H9 (cell line): ENCODE measurements at regions not wholly inside any gene's neighbourhood (a gene's known extent, or its start where the extent isn't known, plus 50 kb on each side); places are given as distances from the start of the nearest gene placed in this dataset.

Experiments used
- DNase-seq: peaks from one replicate; pipeline ENCODE4 v3.0.0-alpha.2; 2017
- H2AFZ ChIP-seq: one replicate; pipeline ENCODE4 v1.6.1; 2013; ENCODE audit warnings: mild to moderate bottlenecking, low read length, control low read depth, moderate library complexity
- H2AK5ac ChIP-seq: 2 replicates; pipeline ENCODE4 v1.6.1; 2013; ENCODE audit warnings: low read length, control low read depth, mixed read lengths; ENCODE audit not compliant: insufficient read length
- H2BK120ac ChIP-seq: one replicate; pipeline ENCODE4 v1.6.1; 2013; ENCODE audit warnings: low read depth, mild to moderate bottlenecking, low read length, control low read depth, inconsistent platforms; ENCODE audit not compliant: poor library complexity, severe bottlenecking
- H2BK12ac ChIP-seq: 2 replicates; pipeline ENCODE4 v1.6.1; 2013; ENCODE audit warnings: low read length, control low read depth, mixed read lengths, low read depth; ENCODE audit not compliant: insufficient read length
- H2BK15ac ChIP-seq: 2 replicates; pipeline ENCODE4 v1.6.1; 2013; ENCODE audit warnings: low read depth, low read length, control low read depth
- H2BK20ac ChIP-seq: one replicate; pipeline ENCODE4 v1.6.1; 2013; ENCODE audit warnings: low read depth, mild to moderate bottlenecking, low read length, control low read depth, inconsistent platforms; ENCODE audit not compliant: poor library complexity, severe bottlenecking
- H2BK5ac ChIP-seq: 2 replicates; pipeline ENCODE4 v1.6.1; 2013; ENCODE audit warnings: low read length, control low read depth, mixed read lengths; ENCODE audit not compliant: insufficient read length
- H3K14ac ChIP-seq: 2 replicates; pipeline ENCODE4 v1.6.1; 2013; ENCODE audit warnings: low read length, control low read depth; ENCODE audit not compliant: insufficient read depth
- H3K18ac ChIP-seq: 2 replicates; pipeline ENCODE4 v1.6.1; 2013; ENCODE audit warnings: low read depth, mild to moderate bottlenecking, mixed read lengths, low read length, control low read depth; ENCODE audit not compliant: insufficient read length
- H3K23ac ChIP-seq: 2 replicates; pipeline ENCODE4 v1.6.1; 2013; ENCODE audit warnings: low read length, control low read depth, mixed read lengths, low read depth; ENCODE audit not compliant: insufficient read length
- H3K23me2 ChIP-seq: 2 replicates; pipeline ENCODE4 v1.6.1; 2013; ENCODE audit warnings: low read depth, mild to moderate bottlenecking, mixed read lengths, low read length, control low read depth; ENCODE audit not compliant: insufficient read length, poor library complexity, severe bottlenecking
- H3K27ac ChIP-seq: 2 replicates; pipeline ENCODE4 v1.5.1; 2013; ENCODE audit warnings: low read length, control low read depth, mixed read lengths, low read depth; ENCODE audit not compliant: insufficient read length
- H3K27me3 ChIP-seq: 2 replicates; pipeline ENCODE4 v1.6.1; 2013; ENCODE audit warnings: low read length, control low read depth, inconsistent platforms; ENCODE audit not compliant: insufficient read depth
- H3K4ac ChIP-seq: 2 replicates; pipeline ENCODE4 v1.6.1; 2013; ENCODE audit warnings: low read depth, mild to moderate bottlenecking, control low read depth, inconsistent platforms, low read length, moderate library complexity
- H3K4me1 ChIP-seq: 2 replicates; pipeline ENCODE4 v1.6.1; 2013; ENCODE audit warnings: low read length, control low read depth, inconsistent platforms; ENCODE audit not compliant: insufficient read depth
- H3K4me2 ChIP-seq: 2 replicates; pipeline ENCODE4 v1.6.1; 2013; ENCODE audit warnings: low read length, control low read depth, mixed read lengths; ENCODE audit not compliant: insufficient read length, insufficient read depth
- H3K56ac ChIP-seq: 2 replicates; pipeline ENCODE4 v1.6.1; 2013; ENCODE audit warnings: low read depth, mild to moderate bottlenecking, mixed read lengths, low read length, control low read depth; ENCODE audit not compliant: insufficient read length
- H3K79me1 ChIP-seq: 2 replicates; pipeline ENCODE4 v1.6.1; 2013; ENCODE audit warnings: low read depth, mild to moderate bottlenecking, moderate library complexity, low read length, control low read depth, inconsistent platforms; ENCODE audit not compliant: insufficient read depth, poor library complexity, severe bottlenecking
- H3K79me2 ChIP-seq: 2 replicates; pipeline ENCODE4 v1.6.1; 2013; ENCODE audit warnings: low read length, control low read depth, inconsistent platforms; ENCODE audit not compliant: insufficient read depth
- H3K9ac ChIP-seq: 2 replicates; pipeline ENCODE4 v1.6.1; 2013; ENCODE audit warnings: low read length, control low read depth, mixed read lengths; ENCODE audit not compliant: insufficient read length; ENCODE audit errors: extremely low read depth
- H3K9me3 ChIP-seq: one replicate; pipeline ENCODE4 v1.6.1; 2013; ENCODE audit warnings: low read depth, low read length, inconsistent platforms; ENCODE audit not compliant: control insufficient read depth
- H3T11ph ChIP-seq: one replicate; pipeline ENCODE4 v1.6.1; 2013; ENCODE audit warnings: mild to moderate bottlenecking, low read length, control low read depth, inconsistent platforms
- H4K20me1 ChIP-seq: one replicate; pipeline ENCODE4 v1.6.1; 2013; ENCODE audit not compliant: control insufficient read depth, insufficient read length, insufficient read depth
- H4K5ac ChIP-seq: 2 replicates; pipeline ENCODE4 v1.6.1; 2013; ENCODE audit warnings: low read depth, mild to moderate bottlenecking, mixed read lengths, low read length, control low read depth; ENCODE audit not compliant: insufficient read length
- H4K8ac ChIP-seq: replicated peaks from 2 replicates; pipeline ENCODE4 v1.6.1; 2013; ENCODE audit warnings: low read length, control low read depth, mixed read lengths, low read depth; ENCODE audit not compliant: insufficient read length
- H4K91ac ChIP-seq: 2 replicates; pipeline ENCODE4 v1.6.1; 2013; ENCODE audit warnings: low read depth, mild to moderate bottlenecking, moderate library complexity, mixed read lengths, low read length, control low read depth; ENCODE audit not compliant: insufficient read length
- H3K27ac Mint-ChIP-seq, 3 experiments: 2 replicates in 2 of 3; 3 replicates in 1 of 3; pipeline ENCODE4 v1.8.0; 2020 to 2021; ENCODE audit warnings: mixed read lengths in 3 of 3, mild to moderate bottlenecking in 1 of 3, moderate library complexity in 1 of 3
- H3K27me3 Mint-ChIP-seq: 2 replicates; pipeline ENCODE4 v1.8.0; 2021; ENCODE audit warnings: low read depth, mild to moderate bottlenecking, moderate library complexity, mixed read lengths
- H3K36me3 Mint-ChIP-seq, 3 experiments: 2 replicates in 2 of 3; 3 replicates in 1 of 3; pipeline ENCODE4 v1.8.0; 2020 to 2021; ENCODE audit warnings: low read depth in 3 of 3, mixed read lengths in 3 of 3; ENCODE audit not compliant: insufficient read depth in 1 of 3
- H3K4me1 Mint-ChIP-seq, 2 experiments: 2 replicates each; pipeline ENCODE4 v1.8.0; 2020; ENCODE audit warnings: mixed read lengths in 2 of 2
- H3K4me3 Mint-ChIP-seq, 2 experiments: 2 replicates in 1 of 2; 3 replicates in 1 of 2; pipeline ENCODE4 v1.8.0; 2020 to 2021; ENCODE audit warnings: mild to moderate bottlenecking in 2 of 2, mixed read lengths in 2 of 2, moderate library complexity in 1 of 2
- H3K9me3 Mint-ChIP-seq, 2 experiments: 2 replicates in 1 of 2; 3 replicates in 1 of 2; pipeline ENCODE4 v1.8.0; 2020; ENCODE audit warnings: mild to moderate bottlenecking in 2 of 2, mixed read lengths in 2 of 2, moderate library complexity in 1 of 2
- CTCF ChIP-seq: fragments of 200-600 bp; sonication (generic); conservative IDR thresholded peaks from 3 replicates; pipeline ENCODE4 v1.8.0; 2021; ENCODE audit warnings: antibody characterized with exemption, mild to moderate bottlenecking
- WGBS: extraction: QIAGEN DNeasy Blood & Tissue Kit; methylation state at CpG from one replicate; pipeline ENCODE4 v1.1.7; 2013; ENCODE audit warnings: missing lambda C conversion rate, low lambda C conversion rate, mixed read lengths; ENCODE audit not compliant: insufficient read length; ENCODE audit errors: extremely low coverage; 5-methylcytosine and 5-hydroxymethylcytosine counted together

DNA sequence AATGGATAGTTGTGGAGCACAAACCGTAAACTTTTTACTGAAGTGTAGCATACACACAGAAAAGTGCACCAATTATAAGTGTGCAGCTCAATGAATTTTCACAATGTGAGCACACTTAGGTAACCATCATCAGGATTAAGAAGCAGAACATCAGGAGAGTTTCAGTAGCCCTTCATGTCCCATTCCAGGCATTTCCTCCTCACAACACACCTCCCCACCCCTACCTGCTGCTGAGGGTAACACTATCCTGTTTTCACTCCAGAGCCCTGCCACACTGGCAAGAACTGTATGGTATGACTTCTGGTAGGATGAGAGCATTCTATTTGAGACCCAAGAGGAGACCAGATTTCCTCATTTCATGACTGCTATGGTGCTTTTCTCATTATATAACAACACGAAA, 166.5 kb downstream of the PPP1R3A start:
- H2BK120ac ChIP-seq = no peak overlapping the region
- H3K79me2 ChIP-seq = no peaks in the 10 kb centered on the region
- no peak overlapping the region for H2BK15ac ChIP-seq
- no peak overlapping the region for H3T11ph ChIP-seq
- H4K20me1 ChIP-seq = no peaks in the 10 kb centered on the region
- H3K27ac ChIP-seq = no peak overlapping the region
- H3K4ac ChIP-seq = no peak overlapping the region
- no peaks in the 10 kb centered on the region for H3K9me3 ChIP-seq
- H3K27me3 ChIP-seq = no peaks in the 10 kb centered on the region
- Mint-ChIP-seq H3K4me1 (no peaks in the 10 kb centered on the region), H3K36me3 (no peaks in the 10 kb centered on the region; a peak in 1 of 7 replicates), H3K27ac (no peak overlapping the region), H3K9me3 (peaks cover 1 to 3% of the 10 kb centered on the region in 2 experiments; a peak in 2 of 5 replicates), H3K4me3 (no peak overlapping the region), H3K27me3 (no peaks in the 10 kb centered on the region; the same call in 1 of the 2 replicates)
- no peak overlapping the region for H2BK5ac ChIP-seq
- no peak overlapping the region for H2BK20ac ChIP-seq
- H3K79me1 ChIP-seq = no peaks in the 10 kb centered on the region
- DNase-seq = peak; percentile 31
- no peaks in the 10 kb centered on the region for H3K23me2 ChIP-seq
- H3K9ac ChIP-seq = no peak overlapping the region
- H3K56ac ChIP-seq = no peak overlapping the region
- no peak overlapping the region for H4K91ac ChIP-seq
- no peak overlapping the region for H3K18ac ChIP-seq
- no peak overlapping the region for H2AFZ ChIP-seq
- H2BK12ac ChIP-seq = no peak overlapping the region
- no peak overlapping the region for H3K14ac ChIP-seq
- no peak overlapping the region for H4K8ac ChIP-seq
- WGBS = no CpG with 5 or more reads among the region's 2 CpGs
- no peak overlapping the region for H4K5ac ChIP-seq
- H3K4me2 ChIP-seq = no peak overlapping the region
- H3K4me1 ChIP-seq = no peaks in the 10 kb centered on the region
- H2AK5ac ChIP-seq = no peak overlapping the region
- TF ChIP-seq CTCF = no peak
- H3K23ac ChIP-seq = no peak overlapping the region
